Suprapubic skin (tissue), 4 donors: ENCODE measurements at regions not wholly inside any gene's neighbourhood (a gene's known extent, or its start where the extent isn't known, plus 50 kb on each side); places are given as distances from the start of the nearest gene placed in this dataset.

ENCODE experiments used
- EP300 ChIP-seq: sonication (generic); formaldehyde crosslinking; IDR thresholded peaks from one replicate; pipeline ENCODE4 v1.6.1; 2017; ENCODE audit warnings: antibody characterized with exemption
- POLR2AphosphoS5 ChIP-seq, 3 donors: sonication (generic); formaldehyde crosslinking; IDR thresholded peaks; one replicate each; pipeline ENCODE4 v1.6.1; 2017; ENCODE audit warnings: antibody characterized with exemption in 3 of 3
- TF ChIP-seq, protein P1 (sequence below), 2 donors: fragments of 200-600 bp in 1 of 2; fragments of 450-650 bp in 1 of 2; sonication (generic) in 1 of 2; IDR thresholded peaks; one replicate each; pipeline ENCODE4 v1.5.1; 2016 to 2019; ENCODE audit warnings: antibody characterized with exemption in 2 of 2, mild to moderate bottlenecking in 1 of 2, moderate library complexity in 1 of 2

DNA sequence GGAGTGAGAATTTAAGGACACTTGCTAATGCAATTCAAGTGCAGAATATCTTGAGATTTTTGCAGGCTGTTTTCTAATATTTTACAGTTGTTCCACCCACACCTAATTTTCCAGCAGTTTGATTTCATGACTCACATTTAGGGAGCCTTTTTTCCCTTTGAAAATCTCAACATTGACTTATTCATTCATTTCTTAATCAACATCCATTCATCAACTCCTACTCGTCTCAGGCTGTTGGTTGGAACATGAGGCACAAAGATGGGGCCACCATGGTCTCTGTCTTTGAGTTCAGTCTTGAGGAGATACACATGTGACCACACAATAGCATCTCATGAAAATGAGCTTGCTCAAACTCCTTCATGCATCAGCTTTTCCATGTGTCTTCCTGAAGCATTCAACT lies 135.6 kb downstream of the UNC5CL start:
- TF ChIP-seq, protein P1, sequence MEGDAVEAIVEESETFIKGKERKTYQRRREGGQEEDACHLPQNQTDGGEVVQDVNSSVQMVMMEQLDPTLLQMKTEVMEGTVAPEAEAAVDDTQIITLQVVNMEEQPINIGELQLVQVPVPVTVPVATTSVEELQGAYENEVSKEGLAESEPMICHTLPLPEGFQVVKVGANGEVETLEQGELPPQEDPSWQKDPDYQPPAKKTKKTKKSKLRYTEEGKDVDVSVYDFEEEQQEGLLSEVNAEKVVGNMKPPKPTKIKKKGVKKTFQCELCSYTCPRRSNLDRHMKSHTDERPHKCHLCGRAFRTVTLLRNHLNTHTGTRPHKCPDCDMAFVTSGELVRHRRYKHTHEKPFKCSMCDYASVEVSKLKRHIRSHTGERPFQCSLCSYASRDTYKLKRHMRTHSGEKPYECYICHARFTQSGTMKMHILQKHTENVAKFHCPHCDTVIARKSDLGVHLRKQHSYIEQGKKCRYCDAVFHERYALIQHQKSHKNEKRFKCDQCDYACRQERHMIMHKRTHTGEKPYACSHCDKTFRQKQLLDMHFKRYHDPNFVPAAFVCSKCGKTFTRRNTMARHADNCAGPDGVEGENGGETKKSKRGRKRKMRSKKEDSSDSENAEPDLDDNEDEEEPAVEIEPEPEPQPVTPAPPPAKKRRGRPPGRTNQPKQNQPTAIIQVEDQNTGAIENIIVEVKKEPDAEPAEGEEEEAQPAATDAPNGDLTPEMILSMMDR (IDR thresholded peaks at IDR 0.05), result no peak
- TF ChIP-seq EP300 (no peak), POLR2AphosphoS5 (IDR thresholded peaks at IDR 0.05) (no peak)
